ENCODE measurements at regions not wholly inside any gene's neighbourhood (a gene's known extent, or its start where the extent isn't known, plus 50 kb on each side); places are given as distances from the start of the nearest gene placed in this dataset.

DNA sequence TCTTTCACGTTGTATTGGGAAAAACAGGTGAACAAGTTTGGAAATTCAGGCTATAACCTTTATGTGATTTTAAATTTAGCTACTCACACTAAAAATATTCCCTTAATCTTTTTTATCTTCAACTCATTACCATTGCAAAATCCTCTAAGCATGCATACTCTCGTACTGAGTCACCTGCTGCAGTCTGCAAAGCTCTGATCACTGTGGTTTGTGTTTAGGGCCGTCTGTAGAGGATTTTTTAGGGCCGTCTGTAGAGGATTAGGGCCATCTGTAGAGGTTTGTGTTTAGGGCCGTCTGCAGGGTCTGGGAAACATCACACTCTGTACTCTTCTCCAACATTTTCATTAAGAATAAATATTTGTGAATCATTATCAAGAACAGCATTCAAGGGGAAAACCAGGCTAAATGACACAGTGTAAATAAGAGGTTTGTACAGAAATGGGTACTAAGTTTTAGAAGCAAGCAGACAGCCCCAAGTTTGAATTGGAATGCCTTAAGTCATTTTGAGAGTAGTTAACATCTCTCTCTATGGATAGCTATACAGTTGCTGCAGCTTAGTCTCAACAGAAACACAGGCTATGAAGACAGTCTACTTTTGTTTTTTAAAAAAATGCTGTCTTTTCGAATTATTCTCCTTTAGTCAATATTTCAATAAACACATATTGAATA, 155.0 kb upstream of the TSLP start:
- Histone ChIP-seq H3K79me2 (ENCODE audit: insufficient read depth, low read length) (no peaks in the 10 kb centered on the region), H2AFZ (ENCODE audit: low read length) (no peak overlapping the region), H3K9me3 (ENCODE audit: low read depth, low read length) (no peaks in the 10 kb centered on the region), H3K4me3 (ENCODE audit: insufficient read depth, low read length) (no peak overlapping the region), H4K20me1 (ENCODE audit: insufficient read depth, low read length) (no peaks in the 10 kb centered on the region), H3K4me1 (ENCODE audit: insufficient read depth, low read length) (peaks cover 26% of the 10 kb centered on the region), H3K27ac (ENCODE audit: low read depth, low read length) (peak overlapping the region; percentile 3), H3K36me3 (ENCODE audit: insufficient read depth, low read length) (no peaks in the 10 kb centered on the region), H3K27me3 (ENCODE audit: insufficient read depth, low read length) (no peaks in the 10 kb centered on the region), H3K4me2 (ENCODE audit: insufficient read depth, low read length) (peak overlapping the region; percentile 45)
- TF ChIP-seq, protein P1, sequence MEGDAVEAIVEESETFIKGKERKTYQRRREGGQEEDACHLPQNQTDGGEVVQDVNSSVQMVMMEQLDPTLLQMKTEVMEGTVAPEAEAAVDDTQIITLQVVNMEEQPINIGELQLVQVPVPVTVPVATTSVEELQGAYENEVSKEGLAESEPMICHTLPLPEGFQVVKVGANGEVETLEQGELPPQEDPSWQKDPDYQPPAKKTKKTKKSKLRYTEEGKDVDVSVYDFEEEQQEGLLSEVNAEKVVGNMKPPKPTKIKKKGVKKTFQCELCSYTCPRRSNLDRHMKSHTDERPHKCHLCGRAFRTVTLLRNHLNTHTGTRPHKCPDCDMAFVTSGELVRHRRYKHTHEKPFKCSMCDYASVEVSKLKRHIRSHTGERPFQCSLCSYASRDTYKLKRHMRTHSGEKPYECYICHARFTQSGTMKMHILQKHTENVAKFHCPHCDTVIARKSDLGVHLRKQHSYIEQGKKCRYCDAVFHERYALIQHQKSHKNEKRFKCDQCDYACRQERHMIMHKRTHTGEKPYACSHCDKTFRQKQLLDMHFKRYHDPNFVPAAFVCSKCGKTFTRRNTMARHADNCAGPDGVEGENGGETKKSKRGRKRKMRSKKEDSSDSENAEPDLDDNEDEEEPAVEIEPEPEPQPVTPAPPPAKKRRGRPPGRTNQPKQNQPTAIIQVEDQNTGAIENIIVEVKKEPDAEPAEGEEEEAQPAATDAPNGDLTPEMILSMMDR (IDR thresholded peaks at IDR 0.05; ENCODE audit: extremely low read depth, low read depth, low read length), result no peak
- DNase-seq (ENCODE audit: insufficient read length, low spot score, missing footprints), result no peak

DNA sequence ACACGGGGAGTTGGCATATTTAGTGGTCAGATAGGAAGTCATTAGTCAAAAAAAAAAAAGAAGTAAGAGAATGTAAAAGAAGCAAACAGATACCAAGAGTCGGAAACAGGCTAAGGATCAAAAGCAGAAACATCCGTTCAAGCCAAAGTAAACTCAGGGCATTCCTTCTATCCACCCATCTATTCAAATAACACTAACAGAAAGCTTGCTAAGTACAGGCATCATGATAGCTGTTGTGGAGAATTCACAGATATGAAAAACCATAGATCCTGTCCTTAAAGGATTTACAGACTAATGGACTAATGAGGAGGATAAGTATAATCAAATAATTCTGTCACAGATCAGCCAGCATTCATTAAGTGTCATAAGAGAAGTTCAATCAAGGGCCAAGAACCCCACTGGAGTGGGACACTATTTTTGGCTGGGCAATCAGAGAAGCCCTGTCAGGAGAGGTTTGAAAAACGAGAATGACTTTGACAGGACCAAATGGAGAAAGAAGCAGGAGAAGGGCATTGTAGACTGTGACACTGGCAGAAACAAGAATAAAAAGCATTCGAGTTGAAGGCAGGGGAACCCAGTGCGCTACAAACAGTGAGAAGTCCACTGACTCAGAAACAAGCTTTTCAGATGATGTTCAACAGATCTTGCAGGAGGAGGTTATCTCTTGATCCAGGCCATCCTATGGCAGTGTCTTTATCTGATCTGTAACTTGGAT, 154.2 kb upstream of the TSLP start:
- DNase-seq (ENCODE audit: insufficient read length, low spot score, missing footprints), result no peak
- H3K36me3 ChIP-seq (ENCODE audit: insufficient read depth, low read length), result no peaks in the 10 kb centered on the region
- no peak overlapping the region for H3K4me3 ChIP-seq (ENCODE audit: insufficient read depth, low read length)
- no peaks in the 10 kb centered on the region for H4K20me1 ChIP-seq (ENCODE audit: insufficient read depth, low read length)
- H3K4me2 ChIP-seq (ENCODE audit: insufficient read depth, low read length), result peak overlapping the region; percentile 45
- H3K27me3 ChIP-seq (ENCODE audit: insufficient read depth, low read length), result no peaks in the 10 kb centered on the region
- H3K4me1 ChIP-seq (ENCODE audit: insufficient read depth, low read length), result peaks cover 26% of the 10 kb centered on the region
- H3K9me3 ChIP-seq (ENCODE audit: low read depth, low read length), result no peaks in the 10 kb centered on the region
- TF ChIP-seq, protein P1 (IDR thresholded peaks at IDR 0.05; ENCODE audit: extremely low read depth, low read depth, low read length), result no peak
- H2AFZ ChIP-seq (ENCODE audit: low read length), result no peak overlapping the region
- H3K79me2 ChIP-seq (ENCODE audit: insufficient read depth, low read length), result no peaks in the 10 kb centered on the region
- peak overlapping the region; percentile 3 for H3K27ac ChIP-seq (ENCODE audit: low read depth, low read length)

DNA sequence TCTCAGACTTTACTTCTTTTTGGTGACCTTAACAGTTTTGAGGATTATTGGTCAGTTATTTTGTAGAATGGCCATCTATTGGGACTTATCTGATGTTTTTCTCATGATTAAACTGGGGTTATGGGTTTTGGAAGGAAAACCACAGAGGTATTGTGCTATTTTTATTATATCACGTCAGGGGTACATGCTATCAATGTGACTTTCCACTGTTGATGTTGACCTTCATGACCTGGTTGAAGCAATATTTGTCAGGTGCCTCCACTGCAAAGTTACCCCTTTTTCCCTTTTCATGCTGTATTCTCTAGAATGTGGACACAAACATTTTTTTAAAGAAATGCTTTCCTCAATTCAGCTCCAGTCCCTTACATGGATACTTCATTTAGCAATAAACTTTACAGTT, 152.8 kb upstream of the TSLP start:
- H3K27ac ChIP-seq (ENCODE audit: low read depth, low read length), result no peak overlapping the region
- no peak overlapping the region for H3K4me3 ChIP-seq (ENCODE audit: insufficient read depth, low read length)
- H4K20me1 ChIP-seq (ENCODE audit: insufficient read depth, low read length), result no peaks in the 10 kb centered on the region
- H3K4me2 ChIP-seq (ENCODE audit: insufficient read depth, low read length), result no peak overlapping the region
- TF ChIP-seq, protein P1 (IDR thresholded peaks at IDR 0.05; ENCODE audit: extremely low read depth, low read depth, low read length), result no peak
- H2AFZ ChIP-seq (ENCODE audit: low read length), result no peak overlapping the region
- no peaks in the 10 kb centered on the region for H3K79me2 ChIP-seq (ENCODE audit: insufficient read depth, low read length)
- peaks cover 26% of the 10 kb centered on the region for H3K4me1 ChIP-seq (ENCODE audit: insufficient read depth, low read length)
- H3K27me3 ChIP-seq (ENCODE audit: insufficient read depth, low read length), result no peaks in the 10 kb centered on the region
- no peaks in the 10 kb centered on the region for H3K9me3 ChIP-seq (ENCODE audit: low read depth, low read length)
- no peaks in the 10 kb centered on the region for H3K36me3 ChIP-seq (ENCODE audit: insufficient read depth, low read length)
- DNase-seq (ENCODE audit: insufficient read length, low spot score, missing footprints), result no peak

DNA sequence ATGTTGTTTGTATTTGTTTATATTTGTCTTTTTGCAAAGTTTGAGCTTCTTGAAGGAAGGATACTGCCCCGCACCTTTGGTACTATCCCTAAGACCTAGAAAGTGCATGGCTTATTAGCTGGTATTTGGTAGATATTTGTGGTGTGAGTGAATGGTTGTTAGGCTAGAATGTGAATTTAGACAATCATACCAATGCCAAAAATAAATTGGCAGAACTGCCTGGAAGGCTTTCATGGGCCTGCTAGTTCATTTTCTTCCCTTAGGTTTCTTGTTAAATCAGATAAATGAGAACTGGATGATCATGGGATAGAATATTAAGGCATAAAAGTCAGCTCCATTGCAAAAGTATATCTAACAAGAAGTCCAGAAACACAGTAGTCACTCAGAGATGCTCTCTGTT, 147.5 kb upstream of the TSLP start:
- Histone ChIP-seq H4K20me1 (ENCODE audit: insufficient read depth, low read length) (no peaks in the 10 kb centered on the region), H3K4me3 (ENCODE audit: insufficient read depth, low read length) (no peak overlapping the region), H3K79me2 (ENCODE audit: insufficient read depth, low read length) (no peaks in the 10 kb centered on the region), H3K4me2 (ENCODE audit: insufficient read depth, low read length) (no peak overlapping the region), H3K4me1 (ENCODE audit: insufficient read depth, low read length) (no peaks in the 10 kb centered on the region), H3K27ac (ENCODE audit: low read depth, low read length) (no peak overlapping the region), H2AFZ (ENCODE audit: low read length) (no peak overlapping the region), H3K27me3 (ENCODE audit: insufficient read depth, low read length) (no peaks in the 10 kb centered on the region), H3K9me3 (ENCODE audit: low read depth, low read length) (no peaks in the 10 kb centered on the region), H3K36me3 (ENCODE audit: insufficient read depth, low read length) (no peaks in the 10 kb centered on the region)
- TF ChIP-seq, protein P1 (IDR thresholded peaks at IDR 0.05; ENCODE audit: extremely low read depth, low read depth, low read length), result no peak
- DNase-seq (ENCODE audit: insufficient read length, low spot score, missing footprints), result no peak

Measured in osteoblast (primary cell).